COLO668 (cell line): ENCODE measurements at regions not wholly inside any gene's neighbourhood (a gene's known extent, or its start where the extent isn't known, plus 50 kb on each side); places are given as distances from the start of the nearest gene placed in this dataset.

ENCODE experiments used
- DNase-seq: peaks from one replicate; lab custom pipeline; 2025; ENCODE audit not compliant: unreplicated experiment; lab: John Stamatoyannopoulos, UW

- DNase-seq = no peak
These were observed 156.4 kb upstream of the FOXF1 start for GRCh38 chr16:86353948-86354347.

- DNase-seq = no peak
These were observed 155.4 kb upstream of the FOXF1 start for GRCh38 chr16:86354641-86355513.

GRCh38 chr16:86355531-86355930 lies 154.8 kb upstream of the FOXF1 start:
- DNase-seq = no peak

DNA sequence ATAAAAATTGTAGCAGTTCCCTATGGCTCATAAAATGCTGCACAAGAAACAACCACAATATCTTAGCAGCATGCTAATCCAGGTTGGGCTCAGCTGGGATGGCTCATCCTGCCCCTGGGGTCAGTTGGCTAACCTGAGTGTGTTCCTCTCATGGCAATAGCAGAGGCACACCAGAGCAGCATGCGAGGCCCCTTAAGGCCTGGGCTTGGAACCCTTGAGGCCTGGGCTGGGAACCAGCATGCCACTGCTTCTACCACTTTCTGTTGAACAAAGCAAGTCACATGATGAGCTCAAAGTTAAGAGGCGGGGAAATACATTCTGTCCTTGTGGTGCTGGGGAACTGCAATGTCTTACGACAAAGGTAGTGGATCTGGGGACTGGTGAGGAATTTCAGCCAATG lies 154.4 kb upstream of the FOXF1 start:
- DNase-seq = no peak

GRCh38 chr16:86356804-86357203 lies 153.5 kb upstream of the FOXF1 start:
- DNase-seq = no peak

DNA sequence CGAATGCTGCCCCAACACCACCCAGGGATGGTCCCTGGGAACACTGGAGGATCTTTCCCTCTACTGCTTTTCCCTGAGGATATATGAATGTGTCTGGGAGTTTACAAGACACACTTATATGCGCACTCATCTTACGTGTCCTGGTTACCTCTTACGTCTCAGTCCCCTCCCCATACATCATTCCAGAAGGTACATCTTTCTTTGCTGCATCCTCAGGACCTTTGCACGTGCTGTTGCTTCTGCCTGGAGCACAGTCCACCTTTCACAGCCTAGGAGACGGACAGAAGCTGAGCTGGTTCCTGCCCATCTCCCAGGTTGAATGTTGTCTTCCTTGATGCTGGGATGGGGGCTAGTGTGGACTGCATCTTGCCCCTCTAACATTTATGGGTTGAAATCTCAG lies 153.0 kb upstream of the FOXF1 start:
- no peak for DNase-seq

DNA sequence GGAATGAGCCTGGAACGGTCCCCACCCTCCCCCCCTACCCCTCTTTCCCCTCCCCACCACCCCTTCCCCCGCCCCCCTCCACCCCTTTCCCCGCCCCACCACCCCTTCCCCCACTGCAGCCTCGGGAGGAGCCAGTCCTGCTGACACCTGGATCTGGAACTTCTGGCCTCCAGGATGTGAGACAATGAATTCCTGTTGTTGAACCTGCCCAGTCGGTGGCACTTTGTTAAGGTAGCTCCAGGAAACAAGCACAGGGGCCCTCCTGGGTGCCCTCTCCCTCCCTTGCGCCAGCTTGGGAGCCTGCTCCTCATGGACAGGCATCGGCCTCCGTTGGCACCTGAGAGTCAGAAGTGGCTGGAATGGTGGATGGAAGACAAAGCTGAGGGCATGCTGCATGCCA lies 152.4 kb upstream of the FOXF1 start:
- no peak for DNase-seq

DNA sequence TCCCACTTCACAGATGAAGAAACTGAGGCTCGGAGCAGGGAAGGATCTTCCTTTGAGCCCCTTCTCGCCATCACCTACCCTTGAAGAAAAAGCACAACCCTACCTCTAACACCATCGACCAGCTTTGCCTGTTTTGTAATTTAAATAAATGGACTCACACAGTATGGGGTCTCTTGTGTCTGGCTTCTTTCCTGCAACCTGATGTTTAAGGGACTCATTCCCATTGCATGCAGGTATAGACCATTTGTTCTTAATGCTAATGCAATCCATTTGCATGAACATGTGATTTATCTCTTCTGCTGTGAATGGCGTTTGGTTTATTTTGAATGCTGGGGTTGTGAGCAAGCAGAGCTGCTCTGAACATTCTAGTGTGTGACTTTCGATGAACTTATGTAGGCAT lies 150.8 kb upstream of the FOXF1 start:
- DNase-seq = no peak

GRCh38 chr16:86362155-86362849 lies 148.0 kb upstream of the FOXF1 start:
- DNase-seq = no peak

DNA sequence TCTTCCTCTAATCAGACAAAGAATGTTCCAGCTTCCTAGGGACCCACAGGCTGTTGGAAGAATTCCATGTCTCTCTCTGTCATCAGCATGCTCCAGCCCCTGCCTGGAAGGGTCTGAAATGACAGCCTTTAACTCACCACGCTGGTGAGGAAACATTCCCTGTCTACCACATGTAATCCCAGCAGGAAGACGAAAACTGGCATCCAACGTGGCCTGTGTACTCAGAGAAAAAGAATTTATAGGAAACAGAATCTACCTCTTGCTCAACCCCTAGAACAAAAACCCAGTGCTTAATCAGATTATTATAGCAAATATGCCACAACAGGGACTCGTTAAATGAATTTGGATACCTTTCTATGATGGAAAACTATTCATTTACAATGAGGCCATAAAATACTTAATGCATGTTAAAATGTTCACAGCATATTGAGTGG lies 147.3 kb upstream of the FOXF1 start:
- DNase-seq = no peak

- DNase-seq = no peak
These were observed 146.3 kb upstream of the FOXF1 start for GRCh38 chr16:86363836-86364618.

- no peak for DNase-seq
These were observed 145.5 kb upstream of the FOXF1 start for GRCh38 chr16:86364653-86365380.

GRCh38 chr16:86365513-86366273 lies 144.6 kb upstream of the FOXF1 start:
- no peak for DNase-seq

- DNase-seq = no peak
These were observed 143.8 kb upstream of the FOXF1 start for GRCh38 chr16:86366481-86366880.

GRCh38 chr16:86367291-86368072 lies 142.8 kb upstream of the FOXF1 start:
- DNase-seq = no peak

DNA sequence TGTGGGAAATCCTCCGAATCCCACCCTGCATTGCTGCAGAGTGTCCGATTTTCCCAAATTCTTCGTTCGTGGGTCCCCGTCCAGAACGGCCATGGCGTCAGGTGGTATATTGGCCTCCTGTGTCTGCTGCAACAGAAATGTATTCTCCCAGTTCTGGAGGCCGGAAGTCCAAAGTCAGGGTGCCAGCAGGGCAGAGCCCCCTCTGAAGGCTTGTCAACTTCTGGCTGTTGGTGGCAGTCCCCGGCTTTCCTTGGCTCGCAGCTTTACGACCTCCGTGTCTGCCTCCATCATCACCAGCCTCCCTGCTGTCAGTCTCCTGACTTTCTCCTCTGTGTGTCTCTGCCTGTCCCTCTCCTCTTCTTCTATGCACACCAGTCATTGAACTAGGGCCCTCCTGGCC lies 142.1 kb upstream of the FOXF1 start:
- no peak for DNase-seq

- DNase-seq = no peak
These were observed 140.3 kb upstream of the FOXF1 start for GRCh38 chr16:86370062-86370461.

DNA sequence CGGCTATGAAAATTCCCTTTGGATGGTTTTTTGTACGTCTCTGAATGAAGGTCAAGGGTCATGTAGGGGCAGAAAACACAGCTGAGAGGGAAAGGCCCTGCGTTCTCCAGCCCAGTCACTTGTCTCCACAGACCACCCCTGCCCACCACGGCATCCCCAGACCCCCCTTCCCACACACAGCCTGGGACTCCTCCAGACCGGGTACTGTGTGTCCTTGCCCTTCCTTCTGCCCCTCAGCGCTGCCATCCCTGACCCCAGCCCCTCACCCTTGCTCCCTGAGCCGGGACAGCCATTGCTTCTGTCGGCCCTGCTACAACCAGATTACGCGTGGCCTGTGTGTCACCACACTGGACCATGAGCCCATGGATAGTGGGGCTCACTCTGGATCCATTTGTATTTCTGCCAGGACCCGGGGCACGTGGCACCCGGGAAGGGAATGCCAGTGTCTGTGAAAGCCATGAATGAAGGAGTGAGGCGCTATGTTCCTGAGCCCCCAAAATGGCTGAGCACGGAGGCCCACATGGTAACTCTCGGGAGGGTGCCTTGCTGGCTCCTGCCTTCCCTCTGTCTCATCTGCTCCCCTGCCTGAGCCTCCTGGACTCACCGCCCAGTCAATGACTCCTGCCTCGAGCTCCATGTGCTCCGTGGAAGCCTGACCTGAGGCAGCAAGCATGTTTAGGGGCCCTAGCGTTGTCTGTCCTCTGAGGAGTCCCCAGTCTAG lies 139.1 kb upstream of the FOXF1 start:
- no peak for DNase-seq

GRCh38 chr16:86372193-86372592 lies 138.1 kb upstream of the FOXF1 start:
- DNase-seq = no peak
